H9 (cell line): ENCODE measurements at regions not wholly inside any gene's neighbourhood (a gene's known extent, or its start where the extent isn't known, plus 50 kb on each side); places are given as distances from the start of the nearest gene placed in this dataset.

Experiments used
- DNase-seq: peaks from one replicate; pipeline ENCODE4 v3.0.0-alpha.2; 2017
- H2AFZ ChIP-seq: one replicate; pipeline ENCODE4 v1.6.1; 2013; ENCODE audit warnings: mild to moderate bottlenecking, low read length, control low read depth, moderate library complexity
- H2AK5ac ChIP-seq: 2 replicates; pipeline ENCODE4 v1.6.1; 2013; ENCODE audit warnings: low read length, control low read depth, mixed read lengths; ENCODE audit not compliant: insufficient read length
- H2BK120ac ChIP-seq: one replicate; pipeline ENCODE4 v1.6.1; 2013; ENCODE audit warnings: low read depth, mild to moderate bottlenecking, low read length, control low read depth, inconsistent platforms; ENCODE audit not compliant: poor library complexity, severe bottlenecking
- H2BK12ac ChIP-seq: 2 replicates; pipeline ENCODE4 v1.6.1; 2013; ENCODE audit warnings: low read length, control low read depth, mixed read lengths, low read depth; ENCODE audit not compliant: insufficient read length
- H2BK15ac ChIP-seq: 2 replicates; pipeline ENCODE4 v1.6.1; 2013; ENCODE audit warnings: low read depth, low read length, control low read depth
- H2BK20ac ChIP-seq: one replicate; pipeline ENCODE4 v1.6.1; 2013; ENCODE audit warnings: low read depth, mild to moderate bottlenecking, low read length, control low read depth, inconsistent platforms; ENCODE audit not compliant: poor library complexity, severe bottlenecking
- H2BK5ac ChIP-seq: 2 replicates; pipeline ENCODE4 v1.6.1; 2013; ENCODE audit warnings: low read length, control low read depth, mixed read lengths; ENCODE audit not compliant: insufficient read length
- H3K14ac ChIP-seq: 2 replicates; pipeline ENCODE4 v1.6.1; 2013; ENCODE audit warnings: low read length, control low read depth; ENCODE audit not compliant: insufficient read depth
- H3K18ac ChIP-seq: 2 replicates; pipeline ENCODE4 v1.6.1; 2013; ENCODE audit warnings: low read depth, mild to moderate bottlenecking, mixed read lengths, low read length, control low read depth; ENCODE audit not compliant: insufficient read length
- H3K23ac ChIP-seq: 2 replicates; pipeline ENCODE4 v1.6.1; 2013; ENCODE audit warnings: low read length, control low read depth, mixed read lengths, low read depth; ENCODE audit not compliant: insufficient read length
- H3K23me2 ChIP-seq: 2 replicates; pipeline ENCODE4 v1.6.1; 2013; ENCODE audit warnings: low read depth, mild to moderate bottlenecking, mixed read lengths, low read length, control low read depth; ENCODE audit not compliant: insufficient read length, poor library complexity, severe bottlenecking
- H3K27ac ChIP-seq: 2 replicates; pipeline ENCODE4 v1.5.1; 2013; ENCODE audit warnings: low read length, control low read depth, mixed read lengths, low read depth; ENCODE audit not compliant: insufficient read length
- H3K27me3 ChIP-seq: 2 replicates; pipeline ENCODE4 v1.6.1; 2013; ENCODE audit warnings: low read length, control low read depth, inconsistent platforms; ENCODE audit not compliant: insufficient read depth
- H3K4ac ChIP-seq: 2 replicates; pipeline ENCODE4 v1.6.1; 2013; ENCODE audit warnings: low read depth, mild to moderate bottlenecking, control low read depth, inconsistent platforms, low read length, moderate library complexity
- H3K4me1 ChIP-seq: 2 replicates; pipeline ENCODE4 v1.6.1; 2013; ENCODE audit warnings: low read length, control low read depth, inconsistent platforms; ENCODE audit not compliant: insufficient read depth
- H3K4me2 ChIP-seq: 2 replicates; pipeline ENCODE4 v1.6.1; 2013; ENCODE audit warnings: low read length, control low read depth, mixed read lengths; ENCODE audit not compliant: insufficient read length, insufficient read depth
- H3K56ac ChIP-seq: 2 replicates; pipeline ENCODE4 v1.6.1; 2013; ENCODE audit warnings: low read depth, mild to moderate bottlenecking, mixed read lengths, low read length, control low read depth; ENCODE audit not compliant: insufficient read length
- H3K79me1 ChIP-seq: 2 replicates; pipeline ENCODE4 v1.6.1; 2013; ENCODE audit warnings: low read depth, mild to moderate bottlenecking, moderate library complexity, low read length, control low read depth, inconsistent platforms; ENCODE audit not compliant: insufficient read depth, poor library complexity, severe bottlenecking
- H3K79me2 ChIP-seq: 2 replicates; pipeline ENCODE4 v1.6.1; 2013; ENCODE audit warnings: low read length, control low read depth, inconsistent platforms; ENCODE audit not compliant: insufficient read depth
- H3K9ac ChIP-seq: 2 replicates; pipeline ENCODE4 v1.6.1; 2013; ENCODE audit warnings: low read length, control low read depth, mixed read lengths; ENCODE audit not compliant: insufficient read length; ENCODE audit errors: extremely low read depth
- H3K9me3 ChIP-seq: one replicate; pipeline ENCODE4 v1.6.1; 2013; ENCODE audit warnings: low read depth, low read length, inconsistent platforms; ENCODE audit not compliant: control insufficient read depth
- H3T11ph ChIP-seq: one replicate; pipeline ENCODE4 v1.6.1; 2013; ENCODE audit warnings: mild to moderate bottlenecking, low read length, control low read depth, inconsistent platforms
- H4K20me1 ChIP-seq: one replicate; pipeline ENCODE4 v1.6.1; 2013; ENCODE audit not compliant: control insufficient read depth, insufficient read length, insufficient read depth
- H4K5ac ChIP-seq: 2 replicates; pipeline ENCODE4 v1.6.1; 2013; ENCODE audit warnings: low read depth, mild to moderate bottlenecking, mixed read lengths, low read length, control low read depth; ENCODE audit not compliant: insufficient read length
- H4K8ac ChIP-seq: replicated peaks from 2 replicates; pipeline ENCODE4 v1.6.1; 2013; ENCODE audit warnings: low read length, control low read depth, mixed read lengths, low read depth; ENCODE audit not compliant: insufficient read length
- H4K91ac ChIP-seq: 2 replicates; pipeline ENCODE4 v1.6.1; 2013; ENCODE audit warnings: low read depth, mild to moderate bottlenecking, moderate library complexity, mixed read lengths, low read length, control low read depth; ENCODE audit not compliant: insufficient read length
- H3K27ac Mint-ChIP-seq, 3 experiments: 2 replicates in 2 of 3; 3 replicates in 1 of 3; pipeline ENCODE4 v1.8.0; 2020 to 2021; ENCODE audit warnings: mixed read lengths in 3 of 3, mild to moderate bottlenecking in 1 of 3, moderate library complexity in 1 of 3
- H3K27me3 Mint-ChIP-seq: 2 replicates; pipeline ENCODE4 v1.8.0; 2021; ENCODE audit warnings: low read depth, mild to moderate bottlenecking, moderate library complexity, mixed read lengths
- H3K36me3 Mint-ChIP-seq, 3 experiments: 2 replicates in 2 of 3; 3 replicates in 1 of 3; pipeline ENCODE4 v1.8.0; 2020 to 2021; ENCODE audit warnings: low read depth in 3 of 3, mixed read lengths in 3 of 3; ENCODE audit not compliant: insufficient read depth in 1 of 3
- H3K4me1 Mint-ChIP-seq, 2 experiments: 2 replicates each; pipeline ENCODE4 v1.8.0; 2020; ENCODE audit warnings: mixed read lengths in 2 of 2
- H3K4me3 Mint-ChIP-seq, 2 experiments: 2 replicates in 1 of 2; 3 replicates in 1 of 2; pipeline ENCODE4 v1.8.0; 2020 to 2021; ENCODE audit warnings: mild to moderate bottlenecking in 2 of 2, mixed read lengths in 2 of 2, moderate library complexity in 1 of 2
- H3K9me3 Mint-ChIP-seq, 2 experiments: 2 replicates in 1 of 2; 3 replicates in 1 of 2; pipeline ENCODE4 v1.8.0; 2020; ENCODE audit warnings: mild to moderate bottlenecking in 2 of 2, mixed read lengths in 2 of 2, moderate library complexity in 1 of 2
- whole genome bisulfite sequencing: extraction: QIAGEN DNeasy Blood & Tissue Kit; methylation state at CpG from one replicate; pipeline ENCODE4 v1.1.7; 2013; ENCODE audit warnings: missing lambda C conversion rate, low lambda C conversion rate, mixed read lengths; ENCODE audit not compliant: insufficient read length; ENCODE audit errors: extremely low coverage; 5-methylcytosine and 5-hydroxymethylcytosine counted together
- TF ChIP-seq, protein P1 (sequence below): fragments of 200-600 bp; sonication (generic); conservative IDR thresholded peaks from 3 replicates; pipeline ENCODE4 v1.8.0; 2021; ENCODE audit warnings: antibody characterized with exemption, mild to moderate bottlenecking

GRCh38 chr20:60246751-60247150, 288.5 kb downstream of the CDH26 start:
- Histone ChIP-seq H3K9me3 (no peaks in the 10 kb centered on the region), H2AK5ac (no peak overlapping the region), H3K23ac (no peak overlapping the region), H3K79me2 (no peaks in the 10 kb centered on the region), H4K8ac (no peak overlapping the region), H3K4me1 (no peaks in the 10 kb centered on the region), H2AFZ (no peak overlapping the region), H2BK12ac (no peak overlapping the region), H3K9ac (no peak overlapping the region), H3K56ac (no peak overlapping the region), H2BK20ac (no peak overlapping the region), H3K23me2 (no peaks in the 10 kb centered on the region), H4K5ac (no peak overlapping the region), H3K18ac (no peak overlapping the region), H3K79me1 (no peaks in the 10 kb centered on the region), H3K4me2 (no peak overlapping the region), H3K4ac (no peak overlapping the region), H4K91ac (no peak overlapping the region), H2BK15ac (no peak overlapping the region), H4K20me1 (no peaks in the 10 kb centered on the region), H3T11ph (no peak overlapping the region), H3K27me3 (no peaks in the 10 kb centered on the region; the same call in 1 of the 2 replicates), H3K27ac (no peak overlapping the region), H2BK120ac (no peak overlapping the region), H2BK5ac (no peak overlapping the region), H3K14ac (no peak overlapping the region)
- H3K4me3 Mint-ChIP-seq = no peak overlapping the region
- no CpG with 5 or more reads among the region's 5 CpGs for WGBS
- H3K36me3 Mint-ChIP-seq = no peaks in the 10 kb centered on the region; a peak in 1 of 7 replicates
- TF ChIP-seq, protein P1, sequence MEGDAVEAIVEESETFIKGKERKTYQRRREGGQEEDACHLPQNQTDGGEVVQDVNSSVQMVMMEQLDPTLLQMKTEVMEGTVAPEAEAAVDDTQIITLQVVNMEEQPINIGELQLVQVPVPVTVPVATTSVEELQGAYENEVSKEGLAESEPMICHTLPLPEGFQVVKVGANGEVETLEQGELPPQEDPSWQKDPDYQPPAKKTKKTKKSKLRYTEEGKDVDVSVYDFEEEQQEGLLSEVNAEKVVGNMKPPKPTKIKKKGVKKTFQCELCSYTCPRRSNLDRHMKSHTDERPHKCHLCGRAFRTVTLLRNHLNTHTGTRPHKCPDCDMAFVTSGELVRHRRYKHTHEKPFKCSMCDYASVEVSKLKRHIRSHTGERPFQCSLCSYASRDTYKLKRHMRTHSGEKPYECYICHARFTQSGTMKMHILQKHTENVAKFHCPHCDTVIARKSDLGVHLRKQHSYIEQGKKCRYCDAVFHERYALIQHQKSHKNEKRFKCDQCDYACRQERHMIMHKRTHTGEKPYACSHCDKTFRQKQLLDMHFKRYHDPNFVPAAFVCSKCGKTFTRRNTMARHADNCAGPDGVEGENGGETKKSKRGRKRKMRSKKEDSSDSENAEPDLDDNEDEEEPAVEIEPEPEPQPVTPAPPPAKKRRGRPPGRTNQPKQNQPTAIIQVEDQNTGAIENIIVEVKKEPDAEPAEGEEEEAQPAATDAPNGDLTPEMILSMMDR = no peak
- H3K4me1 Mint-ChIP-seq = 0 out of 4 replicates have a peak, but pooled peaks cover 0 to 3% of the 10 kb centered on the region in 2 experiments
- H3K27ac Mint-ChIP-seq = no peak overlapping the region
- DNase-seq = no peak
- H3K9me3 Mint-ChIP-seq = no peaks in the 10 kb centered on the region; a peak in 1 of 5 replicates
- H3K27me3 Mint-ChIP-seq = peaks cover 20% of the 10 kb centered on the region
